ENCODE measurements at regions not wholly inside any gene's neighbourhood (a gene's known extent, or its start where the extent isn't known, plus 50 kb on each side); places are given as distances from the start of the nearest gene placed in this dataset.

- TF ChIP-seq CTCF (IDR thresholded peaks at IDR 0.05), result no peak
- no peak for TF ChIP-seq POLR2A (IDR thresholded peaks at IDR 0.05)
- no peak for TF ChIP-seq EP300 (IDR thresholded peaks at IDR 0.05)
Observed at GRCh38 chr3:43948013-43948412, 257.3 kb downstream of the ABHD5 start.

Data from stomach (tissue), 4 donors.